GM18507 (cell line): ENCODE measurements at regions not wholly inside any gene's neighbourhood (a gene's known extent, or its start where the extent isn't known, plus 50 kb on each side); places are given as distances from the start of the nearest gene placed in this dataset.

Experiments
- DNase-seq: peaks from one replicate; pipeline ENCODE4 v3.0.0; 2011; ENCODE audit warnings: low read depth; ENCODE audit not compliant: insufficient read length; ENCODE audit errors: extremely low spot score
- FAIRE-seq: peaks from 2 replicates; lab custom pipeline; 2011; peaks lifted over from hg19 to GRCh38; lab: Jason Lieb, UNC

DNA sequence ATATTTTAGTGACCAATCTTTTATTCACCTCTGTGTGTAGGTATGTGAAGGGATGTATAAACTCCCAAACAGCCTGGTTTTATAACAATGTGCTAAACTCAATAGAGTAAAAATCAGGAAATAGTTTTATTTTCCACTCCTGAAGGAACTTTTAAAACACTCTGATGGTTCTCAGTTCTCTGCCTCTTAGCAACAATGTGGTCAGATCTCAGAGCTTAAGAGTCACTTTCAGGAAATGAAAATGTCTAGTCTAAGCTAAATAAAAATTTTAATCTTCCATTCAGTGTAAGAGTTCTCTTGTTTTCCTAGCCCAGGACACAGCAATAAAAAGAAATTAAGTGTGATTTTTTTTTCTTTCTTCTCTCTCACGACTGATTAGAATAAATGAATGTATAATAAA lies 718.0 kb downstream of the C12orf50 start:
- DNase-seq (no peak), FAIRE-seq (peak; percentile 75)

DNA sequence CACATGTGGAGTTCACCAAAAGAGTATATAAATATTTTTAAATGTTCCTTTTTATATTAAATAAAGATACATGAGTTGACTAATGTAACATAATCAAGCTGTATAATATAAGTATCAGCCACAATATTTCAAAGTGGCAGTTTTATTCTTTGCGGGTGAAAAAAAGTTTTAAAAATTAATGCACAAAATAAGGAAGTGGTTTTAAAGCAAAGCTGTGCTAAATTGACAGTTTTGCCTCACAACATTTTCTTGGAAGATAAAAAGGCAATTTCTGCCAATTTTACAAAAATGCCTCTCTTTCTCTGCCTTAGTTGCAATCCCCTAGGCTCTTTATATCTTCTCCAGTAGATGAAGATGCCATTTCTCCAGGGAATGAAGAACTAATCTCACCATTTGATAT lies 719.1 kb downstream of the C12orf50 start:
- FAIRE-seq (no peak), DNase-seq (no peak)

DNA sequence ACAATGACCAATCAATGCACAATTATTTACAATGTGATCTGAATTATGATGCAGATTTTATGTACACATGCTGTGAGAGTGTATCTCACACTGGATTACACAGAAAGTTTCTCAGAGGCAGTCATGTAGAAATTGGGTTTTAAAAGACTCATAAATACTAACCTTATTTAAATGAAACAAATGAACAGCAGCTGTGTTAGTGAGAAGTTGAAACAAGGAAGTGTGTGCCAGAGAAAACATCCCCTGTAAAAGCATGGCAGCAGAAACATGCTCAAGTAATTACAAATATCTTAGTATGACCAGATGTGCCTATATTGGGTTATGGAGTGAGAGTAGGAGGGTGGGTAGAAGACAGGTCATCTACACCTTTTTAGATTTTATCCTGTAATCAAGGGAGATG lies 723.7 kb downstream of the C12orf50 start:
- no peak for FAIRE-seq
- DNase-seq = no peak

DNA sequence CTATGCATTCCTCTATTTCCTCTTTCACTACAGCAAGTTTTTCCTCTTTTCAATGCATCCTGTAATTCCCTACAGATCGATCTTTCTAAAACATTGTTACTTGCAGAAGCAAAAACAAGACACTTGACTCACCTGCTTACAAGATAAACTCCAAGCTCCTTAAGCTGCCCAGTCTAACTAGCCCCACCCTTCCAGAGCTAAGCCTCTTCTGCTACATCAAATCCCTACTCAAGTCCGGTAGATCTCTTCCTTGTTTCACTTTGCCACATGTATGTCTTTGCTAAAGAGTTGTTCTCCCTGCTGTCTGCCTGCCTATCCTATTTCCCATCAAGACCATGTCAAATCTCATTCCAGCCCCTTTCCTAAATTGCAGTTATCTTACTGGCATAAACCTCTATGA lies 724.8 kb downstream of the C12orf50 start:
- DNase-seq = no peak
- FAIRE-seq = no peak

DNA sequence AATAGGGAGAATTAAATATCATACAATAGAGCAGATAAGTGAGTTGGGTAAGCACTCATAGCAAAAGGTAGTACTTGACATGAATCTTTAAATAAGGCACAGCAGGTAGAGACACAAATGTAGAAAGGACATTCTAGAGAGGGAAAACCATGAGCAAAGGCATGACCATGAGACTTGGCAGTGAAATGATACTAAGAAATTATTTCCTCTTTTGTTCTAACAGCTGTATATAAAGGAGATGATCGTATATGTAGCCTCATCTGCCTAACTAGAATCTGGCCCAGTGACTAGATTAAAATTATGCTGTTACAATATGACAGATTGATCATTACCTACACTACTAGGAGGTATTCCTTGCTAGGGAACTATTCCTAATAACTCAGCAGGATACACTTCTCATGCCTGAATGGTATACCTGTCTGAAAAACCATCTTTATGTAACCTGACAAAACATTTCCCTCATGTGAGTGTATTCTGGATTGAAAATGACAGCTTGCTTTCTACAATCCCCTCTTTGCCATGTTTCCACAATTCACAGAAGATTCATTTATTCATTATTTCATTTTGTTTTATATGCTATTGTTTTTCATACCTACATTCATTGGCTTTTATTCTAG lies 725.7 kb downstream of the C12orf50 start:
- FAIRE-seq (no peak), DNase-seq (no peak)

DNA sequence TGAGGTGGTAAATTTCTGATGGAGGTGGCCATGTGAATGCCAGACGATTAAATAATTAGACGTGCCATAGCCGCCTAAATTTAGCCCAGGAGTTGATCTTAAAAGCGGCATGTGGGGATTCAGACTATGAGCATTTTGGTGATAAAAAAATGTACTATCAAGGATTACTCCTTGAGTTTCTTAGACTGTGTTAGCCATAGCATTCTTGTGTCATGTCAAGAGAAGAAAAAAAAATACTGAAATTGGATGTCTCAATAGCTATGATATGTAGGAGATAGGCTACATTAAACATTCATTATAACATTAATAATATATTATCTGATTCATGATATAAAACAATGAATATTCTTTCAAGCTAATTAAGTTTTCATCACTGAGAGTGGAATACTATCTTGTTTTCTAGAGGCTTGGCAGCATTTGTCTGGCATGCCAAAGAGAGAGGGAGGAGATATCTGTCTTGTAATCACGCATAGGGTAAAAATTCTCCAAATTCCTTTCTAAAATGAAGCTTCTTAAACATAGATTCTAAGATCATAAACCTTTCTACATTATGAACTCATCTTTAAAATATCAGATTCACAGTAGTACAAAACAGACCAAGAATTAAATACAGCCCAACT lies 727.0 kb downstream of the C12orf50 start:
- FAIRE-seq = no peak

DNA sequence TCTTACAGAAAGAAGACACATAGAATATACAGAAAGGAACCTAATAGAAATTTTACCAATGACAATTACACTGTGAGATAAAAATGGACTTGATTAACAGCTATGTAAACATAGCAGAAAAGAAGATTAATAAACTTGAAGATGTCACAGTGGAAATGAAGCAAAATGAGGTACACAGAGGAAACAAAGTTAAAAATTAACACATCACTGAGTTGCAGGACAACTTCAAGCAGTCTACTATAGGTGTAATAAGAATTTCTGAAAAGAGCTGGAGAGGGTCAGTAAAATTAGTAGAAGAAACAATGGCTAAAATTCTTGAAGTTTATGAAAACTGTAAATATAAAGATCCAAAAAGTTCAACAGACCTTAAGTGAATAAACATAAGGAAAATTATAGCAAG lies 738.7 kb downstream of the C12orf50 start:
- DNase-seq (no peak), FAIRE-seq (no peak)

More for the DNA sequence above, 727.0 kb downstream of the C12orf50 start:
- DNase-seq = no peak

DNA sequence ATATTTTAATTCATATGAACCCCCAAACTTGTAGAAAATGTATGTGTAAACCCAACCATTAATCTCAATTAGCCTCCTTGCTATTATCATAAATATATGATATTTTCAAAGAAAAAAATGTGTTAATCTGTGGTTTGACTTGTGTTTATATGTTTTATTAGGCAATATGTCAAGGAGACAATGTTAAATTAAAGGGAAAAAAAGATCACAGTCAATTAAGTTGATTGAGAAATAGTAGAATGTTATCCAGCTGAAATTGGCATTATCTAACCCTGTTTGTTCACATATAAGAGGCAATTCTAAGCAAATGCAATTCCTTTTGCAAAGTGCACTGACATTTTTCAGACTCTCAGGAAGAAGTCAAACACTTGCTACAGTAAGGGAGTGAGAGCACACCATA lies 745.3 kb downstream of the C12orf50 start:
- no peak for DNase-seq
- FAIRE-seq = no peak

DNA sequence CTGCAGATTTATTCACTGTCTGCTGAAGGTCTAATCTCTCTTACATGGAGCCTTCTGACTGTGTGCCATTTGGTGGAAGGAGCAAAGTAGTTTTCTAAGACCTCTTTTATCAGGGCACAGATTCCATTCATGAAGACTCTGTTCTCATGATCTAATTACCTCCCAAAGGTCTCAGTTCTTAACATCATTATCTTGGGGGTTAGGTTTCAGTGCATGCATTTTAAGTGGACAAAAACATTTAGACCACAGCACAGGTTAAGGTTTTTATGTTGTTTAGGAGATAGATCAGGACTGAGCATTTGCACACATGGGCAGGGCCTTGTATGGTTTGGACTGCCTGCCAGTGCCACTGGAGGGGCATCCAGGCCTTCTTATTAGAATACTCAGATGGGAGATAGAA lies 746.1 kb downstream of the C12orf50 start:
- no peak for DNase-seq
- no peak for FAIRE-seq

DNA sequence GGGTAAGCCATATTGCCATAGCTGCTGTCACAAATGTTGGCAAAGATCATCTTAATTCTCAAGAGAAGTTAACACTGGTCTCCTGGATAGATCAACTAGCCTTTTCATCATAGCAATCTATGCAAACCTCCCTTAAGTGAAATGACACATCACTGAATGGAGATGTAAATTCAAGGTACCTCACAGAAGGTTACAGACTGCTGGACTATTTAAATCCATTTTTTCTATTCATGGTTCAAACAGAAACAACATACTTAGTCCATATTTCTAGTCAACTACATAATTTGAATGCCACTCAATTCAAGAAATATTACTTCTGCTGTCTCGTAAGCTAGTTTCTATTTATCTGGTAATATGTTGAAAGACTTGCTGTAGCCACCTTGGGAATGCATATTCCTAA lies 748.3 kb downstream of the C12orf50 start:
- FAIRE-seq = no peak
- no peak for DNase-seq

DNA sequence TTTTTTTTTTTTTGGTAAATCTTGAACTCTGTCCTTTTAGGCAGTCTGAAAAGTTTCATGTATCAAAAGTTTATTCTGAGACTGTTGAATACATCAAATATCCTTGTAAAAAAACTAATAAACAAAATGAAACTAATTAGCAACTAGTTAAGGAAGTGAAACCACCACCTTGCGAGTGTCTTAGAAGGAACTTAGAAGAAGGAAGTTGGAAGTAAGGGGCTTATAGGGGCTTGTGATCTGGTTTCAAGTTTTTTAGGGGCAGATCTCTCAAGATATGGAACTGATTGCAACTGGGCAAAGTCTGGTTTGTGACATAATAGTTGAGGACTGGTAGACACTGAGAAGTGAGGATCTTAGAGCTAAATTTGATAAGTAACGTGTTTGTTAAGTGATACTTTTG lies 748.8 kb downstream of the C12orf50 start:
- peak; percentile 82 for FAIRE-seq

DNA sequence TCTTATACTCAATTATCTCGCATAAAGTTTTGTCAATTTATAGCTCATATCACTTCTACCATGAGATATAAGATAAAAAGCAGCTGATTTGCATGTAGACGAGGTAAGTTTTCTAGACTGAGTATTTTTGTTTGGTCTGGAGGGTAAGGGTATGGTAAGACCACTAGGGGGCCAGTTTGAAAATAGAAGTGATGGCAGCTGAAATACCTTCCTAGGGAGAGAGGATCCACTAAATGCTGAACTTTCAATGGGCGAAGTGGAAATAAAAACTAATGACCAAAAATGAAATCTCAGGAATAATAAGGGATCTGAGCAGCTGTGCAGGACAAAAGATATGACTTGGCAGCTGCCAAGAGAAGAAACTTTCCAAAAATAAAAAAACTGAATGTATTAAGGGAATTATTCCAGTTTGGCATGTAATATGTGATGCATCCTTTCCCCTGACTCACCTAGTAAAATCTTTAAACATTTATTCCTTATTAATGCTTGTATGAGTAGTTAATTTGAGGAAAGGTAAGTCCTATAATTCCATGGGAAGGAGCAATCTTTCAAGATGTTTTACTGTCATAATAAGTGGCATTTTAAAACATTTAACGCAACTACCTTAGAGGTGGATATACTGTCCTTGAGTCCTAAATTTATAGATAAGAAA lies 754.5 kb downstream of the C12orf50 start:
- FAIRE-seq = peak; percentile 71
- peak; percentile 1 for DNase-seq

More for the DNA sequence above, 748.8 kb downstream of the C12orf50 start:
- no peak for DNase-seq

DNA sequence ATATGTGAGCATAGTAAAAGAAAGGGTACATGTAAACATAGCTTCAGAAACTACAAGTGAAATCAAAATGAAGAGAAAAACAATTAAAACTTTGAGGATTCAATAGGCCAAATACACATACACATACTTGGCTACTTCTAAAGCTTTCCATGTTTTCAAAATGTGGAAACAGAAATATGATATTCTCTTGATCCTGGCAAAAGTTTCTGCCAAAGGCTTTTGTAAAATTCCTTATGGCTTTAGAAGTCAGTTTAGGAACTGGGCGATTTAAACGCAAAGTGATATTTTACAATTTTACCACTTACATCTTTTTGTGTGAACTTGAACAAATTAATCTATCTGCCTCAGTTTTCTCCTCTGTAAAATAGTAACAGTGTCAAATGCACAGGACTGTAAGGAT lies 756.4 kb downstream of the C12orf50 start:
- no peak for DNase-seq
- FAIRE-seq = no peak

DNA sequence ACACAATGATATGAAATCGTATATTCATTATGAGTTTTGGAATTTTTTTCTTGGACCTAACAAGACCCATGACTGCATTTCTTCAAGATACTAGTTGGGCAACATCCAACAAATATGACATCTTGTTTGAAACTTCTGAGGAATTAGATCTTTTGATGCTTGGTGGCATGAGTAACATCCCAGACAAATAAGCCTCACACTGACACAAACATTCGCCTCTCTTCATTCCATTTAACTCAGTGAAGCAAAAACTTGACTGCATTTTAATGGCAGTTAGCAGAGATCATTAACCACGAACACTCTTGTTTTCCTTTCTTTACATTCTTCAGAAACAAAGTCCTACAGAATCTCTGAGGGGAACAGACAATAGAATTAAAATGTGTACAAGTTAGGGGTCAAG lies 758.3 kb downstream of the C12orf50 start:
- no peak for FAIRE-seq
- DNase-seq = no peak

DNA sequence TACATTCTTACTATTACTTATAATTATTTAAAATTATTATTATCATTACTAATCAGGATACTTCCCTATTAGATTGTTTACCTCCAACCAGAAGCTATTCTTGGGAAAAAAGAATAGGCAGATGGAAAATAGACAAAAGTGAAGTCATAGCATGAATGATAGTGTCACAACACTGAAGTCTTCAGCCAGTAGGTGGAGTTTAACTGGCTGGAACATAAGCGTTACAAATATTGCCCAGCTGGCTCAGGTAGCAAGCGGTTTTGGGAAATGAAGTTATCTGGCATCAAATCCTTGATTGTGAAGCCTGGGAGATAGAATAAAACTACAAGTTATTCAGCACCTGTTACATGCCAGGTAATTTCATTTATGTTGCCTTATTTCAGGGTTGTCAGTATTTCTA lies 762.9 kb downstream of the C12orf50 start:
- FAIRE-seq (no peak), DNase-seq (no peak)

DNA sequence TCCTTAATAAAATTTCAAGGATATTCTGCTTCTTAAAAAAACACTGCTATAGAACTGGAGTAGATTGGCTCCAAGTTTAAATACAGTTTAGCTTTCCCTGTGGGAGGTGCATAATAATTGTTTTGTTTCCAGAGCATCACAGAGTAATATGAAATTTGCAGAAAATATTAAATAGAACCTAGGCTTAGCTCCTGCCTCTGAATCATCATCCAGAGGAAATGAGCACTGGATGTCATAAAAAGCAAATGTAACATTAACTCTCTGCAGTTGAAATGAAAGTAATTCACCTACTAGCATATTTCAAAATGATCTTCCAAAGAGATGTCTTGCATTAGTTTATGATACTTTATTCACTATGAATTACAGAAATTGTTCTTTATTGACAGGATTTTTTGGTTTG lies 769.8 kb downstream of the C12orf50 start:
- FAIRE-seq = no peak

DNA sequence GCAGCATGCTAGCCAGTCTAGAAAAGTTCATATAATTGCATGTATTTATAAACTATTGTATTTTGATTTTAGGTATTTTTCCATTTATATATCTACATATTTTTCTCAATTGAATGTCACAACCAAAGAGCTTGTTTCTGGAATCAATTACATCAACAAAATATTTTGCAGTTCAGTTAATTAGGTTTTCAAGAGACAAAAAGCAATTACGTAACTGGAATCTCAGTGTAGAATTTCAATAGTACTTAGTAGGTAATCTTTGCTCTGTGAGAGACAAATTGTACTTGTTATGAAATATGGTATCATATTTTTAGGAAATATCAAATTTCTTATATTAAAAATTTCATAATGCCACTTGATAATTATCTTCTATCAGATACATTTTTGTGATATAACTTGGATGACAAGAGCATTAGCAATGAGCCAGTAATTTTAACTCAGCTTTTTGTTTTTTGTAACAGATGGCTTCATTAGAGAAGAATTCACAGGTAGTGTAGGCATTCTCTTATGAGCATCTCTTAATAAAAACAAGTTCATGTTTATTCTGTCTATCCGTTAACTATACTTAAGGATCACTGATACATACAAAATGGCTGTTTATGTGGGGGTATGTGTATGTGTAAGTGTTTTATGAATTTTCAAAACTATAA lies 774.7 kb downstream of the C12orf50 start:
- no peak for DNase-seq
- FAIRE-seq = no peak

More for the DNA sequence above, 769.8 kb downstream of the C12orf50 start:
- DNase-seq = no peak

DNA sequence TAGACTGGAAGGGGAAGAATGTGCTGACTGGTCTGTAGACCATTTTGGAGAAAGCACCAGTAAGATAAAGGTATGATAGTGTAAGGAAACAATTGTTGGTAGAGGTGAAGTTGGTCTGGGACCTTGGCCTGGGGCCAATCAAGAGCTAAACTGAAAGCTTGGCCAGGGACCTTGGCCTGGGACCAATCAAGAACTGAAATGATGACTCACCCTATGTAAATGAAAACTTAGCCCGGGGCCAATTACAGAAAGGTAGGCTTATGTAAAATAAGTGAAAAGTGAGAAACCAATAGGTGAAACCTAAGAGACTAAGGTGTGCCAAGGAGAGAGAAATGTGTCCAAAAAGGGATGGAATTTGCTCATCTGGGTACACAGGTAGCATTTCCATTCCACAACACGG lies 776.0 kb downstream of the C12orf50 start:
- DNase-seq = no peak
- no peak for FAIRE-seq

DNA sequence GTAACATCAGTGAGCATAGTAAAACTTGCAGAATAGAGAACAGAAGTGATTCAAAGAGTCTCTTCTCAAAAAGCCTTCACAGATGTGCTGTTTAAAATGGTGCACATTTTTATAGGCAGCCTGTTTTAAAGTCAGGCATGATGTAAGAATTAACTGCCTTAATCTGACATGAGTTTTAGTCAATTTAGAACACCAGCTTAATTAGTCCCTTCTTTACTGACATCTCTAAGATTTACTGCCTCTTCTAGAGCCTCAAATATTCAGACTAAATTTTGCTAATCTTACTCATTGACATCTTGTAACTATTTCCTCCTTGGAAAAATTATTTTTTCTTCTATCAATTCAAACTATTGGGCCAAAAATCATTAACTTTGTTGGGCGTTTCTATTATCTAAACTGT lies 782.5 kb downstream of the C12orf50 start:
- DNase-seq = no peak
- no peak for FAIRE-seq

DNA sequence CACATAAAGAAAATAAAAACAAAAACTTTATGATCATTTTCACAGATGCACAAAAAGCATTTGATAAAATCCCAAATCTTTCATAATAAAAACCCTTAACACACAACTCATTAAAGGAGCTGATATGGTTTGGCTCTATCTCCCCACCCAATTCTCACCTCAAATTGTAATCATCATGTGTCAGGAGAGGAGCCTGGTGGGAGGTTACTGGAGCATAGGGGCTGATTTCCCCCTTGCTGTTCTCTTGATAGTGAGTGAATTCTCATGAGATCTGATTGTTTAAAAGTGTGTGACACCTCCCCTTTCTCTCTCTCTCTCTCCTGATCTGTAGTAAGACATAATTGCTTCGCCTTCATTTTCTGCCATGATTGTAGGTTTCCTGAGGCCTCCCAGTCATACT lies 790.7 kb downstream of the C12orf50 start:
- no peak for FAIRE-seq
- DNase-seq = no peak

DNA sequence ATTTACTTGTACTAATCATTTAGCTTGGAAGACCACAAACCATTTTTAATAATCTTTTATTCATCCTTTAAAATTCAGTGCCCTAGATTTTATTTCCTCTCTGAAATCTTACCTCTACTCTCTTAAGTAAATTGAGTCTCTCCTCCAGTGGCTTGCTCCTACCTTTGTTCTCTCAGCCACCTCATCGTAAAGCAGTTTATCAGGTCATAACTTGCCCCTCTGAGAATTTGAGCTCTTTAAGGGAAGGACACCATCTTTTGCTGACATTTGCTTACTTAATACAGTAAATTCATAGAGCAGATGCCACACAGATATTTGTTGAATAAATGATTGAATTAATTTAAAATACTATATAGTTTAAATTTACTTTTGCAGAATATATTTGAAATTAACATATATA lies 794.3 kb downstream of the C12orf50 start:
- no peak for DNase-seq

More for the DNA sequence above, 794.3 kb downstream of the C12orf50 start:
- no peak for FAIRE-seq
